Endothelial cell of umbilical vein (primary cell): ENCODE measurements at regions not wholly inside any gene's neighbourhood (a gene's known extent, or its start where the extent isn't known, plus 50 kb on each side); places are given as distances from the start of the nearest gene placed in this dataset.

ENCODE experiments used
- BruUV-seq: library from RNA; stranded (reverse); fragments of 400-500 nt; replicated peaks from 2 replicates; lab custom pipeline; 2021; lab: Mats Ljungman, UMichigan
- CTCF ChIA-PET: fragments of 300-600, 350-600 bp; sonication (Branson Sonifier 250); formaldehyde crosslinking; loops from one replicate; lab custom pipeline; 2021; ENCODE audit warnings: antibody characterized with exemption, inconsistent platforms; lab: Charles Lee
- POLR2A ChIA-PET: fragments of 300-600, 350-600 bp; sonication (Branson Sonifier 250); formaldehyde crosslinking; loops from one replicate; lab custom pipeline; 2021; ENCODE audit warnings: antibody characterized with exemption, inconsistent platforms; lab: Charles Lee
- DNase-seq: peaks from one replicate; pipeline ENCODE4 v3.0.0-alpha.2; 2011; ENCODE audit warnings: low read depth, low spot score
- FAIRE-seq: peaks from 2 replicates; lab custom pipeline; 2011; peaks lifted over from hg19 to GRCh38; lab: Jason Lieb, UNC
- H2AFZ ChIP-seq: 2 replicates; pipeline ENCODE4 v1.6.0; 2012; ENCODE audit warnings: low read depth, low read length, control low read depth, inconsistent platforms
- H3K27ac ChIP-seq: 2 replicates; pipeline ENCODE4 v1.5.1; 2011; ENCODE audit warnings: low read depth, mild to moderate bottlenecking, control low read depth, low read length, moderate library complexity; ENCODE audit not compliant: insufficient read depth
- H3K27me3 ChIP-seq, 2 experiments: 2 replicates each; pipeline versions ENCODE4 v1.6.0 to v1.6.1; 2011; ENCODE audit warnings: low read length in 2 of 2, mixed read lengths in 1 of 2; ENCODE audit not compliant: control insufficient read depth in 2 of 2, insufficient read depth in 2 of 2
- H3K36me3 ChIP-seq, 2 experiments: 2 replicates in 1 of 2; 3 replicates in 1 of 2; pipeline ENCODE4 v1.5.1; 2011; ENCODE audit warnings: low read length in 2 of 2, mild to moderate bottlenecking in 1 of 2, moderate library complexity in 1 of 2; ENCODE audit not compliant: control insufficient read depth in 2 of 2, insufficient read depth in 2 of 2; ENCODE audit errors: extremely low read depth in 1 of 2
- H3K4me1 ChIP-seq: 3 replicates; pipeline ENCODE4 v1.5.1; 2011; ENCODE audit warnings: mild to moderate bottlenecking, low read length; ENCODE audit not compliant: control insufficient read depth, insufficient read depth; ENCODE audit errors: extremely low read depth
- H3K4me2 ChIP-seq: 2 replicates; pipeline ENCODE4 v1.6.1; 2011; ENCODE audit warnings: low read length, control low read depth, mixed read lengths; ENCODE audit not compliant: insufficient read depth
- H3K4me3 ChIP-seq, 3 experiments: fragments of 200-600 bp in 1 of 3; sonication (generic), shearing (Covaris generic) in 1 of 3; replicated peaks in 1 of 3; 2 replicates each; pipeline ENCODE4 v1.5.1; 2011 to 2016; ENCODE audit warnings: control low read depth in 3 of 3, low read length in 3 of 3, mild to moderate bottlenecking in 2 of 3, inconsistent platforms in 1 of 3, low read depth in 1 of 3, moderate library complexity in 1 of 3; ENCODE audit not compliant: insufficient read depth in 1 of 3
- H3K79me2 ChIP-seq: 2 replicates; pipeline ENCODE4 v1.6.0; 2012; ENCODE audit warnings: low read length, inconsistent platforms; ENCODE audit not compliant: control insufficient read depth, insufficient read depth
- H3K9ac ChIP-seq: replicated peaks from 2 replicates; pipeline ENCODE3; 2011; ENCODE audit warnings: low read length, control low read depth; ENCODE audit not compliant: insufficient read depth; ENCODE audit errors: extremely low read depth
- H3K9me1 ChIP-seq: replicated peaks from 3 replicates; pipeline ENCODE4 v1.6.0; 2011; ENCODE audit warnings: mild to moderate bottlenecking, low read length; ENCODE audit not compliant: control insufficient read depth, insufficient read depth; ENCODE audit errors: extremely low read depth
- H3K9me3 ChIP-seq: replicated peaks from 2 replicates; pipeline ENCODE4 v1.5.1; 2012; ENCODE audit warnings: low read length, inconsistent platforms; ENCODE audit not compliant: control insufficient read depth, insufficient read depth
- H4K20me1 ChIP-seq: replicated peaks from 2 replicates; pipeline ENCODE3; 2011; ENCODE audit warnings: mild to moderate bottlenecking, low read length; ENCODE audit not compliant: control insufficient read depth, insufficient read depth; ENCODE audit errors: extremely low read depth
- CTCF ChIP-seq, 2 donors: IDR thresholded peaks; 1 replicate in 1 of 2; 2 replicates in 1 of 2; pipeline ENCODE4 v1.5.1; 2011; ENCODE audit warnings: low read length in 2 of 2, mild to moderate bottlenecking in 2 of 2, moderate library complexity in 2 of 2, control low read depth in 1 of 2, inconsistent platforms in 1 of 2, low read depth in 1 of 2; ENCODE audit not compliant: insufficient read depth in 1 of 2; ENCODE audit errors: extremely low read depth in 1 of 2
- EZH2 ChIP-seq: IDR thresholded peaks from 2 replicates; pipeline ENCODE4 v1.6.1; 2012; ENCODE audit warnings: borderline replicate concordance, low read depth, mild to moderate bottlenecking, moderate library complexity, low read length, inconsistent platforms; ENCODE audit not compliant: severe bottlenecking
- FOS ChIP-seq: IDR thresholded peaks from 2 replicates; pipeline ENCODE4 v1.6.1; 2011; ENCODE audit warnings: mild to moderate bottlenecking, low read length, moderate library complexity, borderline replicate concordance; ENCODE audit not compliant: insufficient read depth
- MAX ChIP-seq: IDR thresholded peaks from 2 replicates; pipeline ENCODE4 v1.6.1; 2011; ENCODE audit not compliant: insufficient read depth, insufficient read length
- MYC ChIP-seq: IDR thresholded peaks from one replicate; pipeline ENCODE4 v1.6.1; 2011; ENCODE audit warnings: mild to moderate bottlenecking, low read depth, low read length
- POLR2AphosphoS5 ChIP-seq: IDR thresholded peaks from 2 replicates; pipeline ENCODE4 v1.6.1; 2012; ENCODE audit warnings: low read depth, mild to moderate bottlenecking, control low read depth, low read length, moderate library complexity; ENCODE audit not compliant: insufficient read depth
- dilution Hi-C: fragments of 300-500 bp; cut with MboI; formaldehyde crosslinking; loops from one replicate; pipeline ENCODE4 v1.15.0; 2019; ENCODE audit warnings: low sequenced_read_pairs; ENCODE audit not compliant: extremely low pct_ligation_motif_present
- intact Hi-C: fragments of 100-400 bp; cut with micrococcal nuclease; formaldehyde crosslinking; loops from one replicate; pipeline ENCODE4 v1.10.0; 2022

- ChIA-PET POLR2A (no interaction called here), CTCF (interaction anchor here (5.9 kb wide), 1 partner anchor 12 kb away, joined by 29 read pairs; no protein-coding TSS in a partner anchor)
- Histone ChIP-seq H3K27me3 (no peaks in the 10 kb centered on the region), H3K4me2 (no peak overlapping the region), H3K27ac (no peak overlapping the region), H2AFZ (no peak overlapping the region), H3K36me3 (no peaks in the 10 kb centered on the region), H3K79me2 (no peaks in the 10 kb centered on the region), H3K9me3 (no peaks in the 10 kb centered on the region), H3K9ac (no peak overlapping the region), H4K20me1 (no peaks in the 10 kb centered on the region), H3K4me3 (no peak overlapping the region), H3K9me1 (no peaks in the 10 kb centered on the region), H3K4me1 (no peaks in the 10 kb centered on the region)
- TF ChIP-seq CTCF (IDR thresholded peaks at IDR 0.05; ENCODE audit: extremely low read depth in 1 of 2, insufficient read depth in 1 of 2, low read depth in 1 of 2, low read length in 2 of 2) (no peak), FOS (no peak), MYC (no peak)
- dilution Hi-C loops = no loop called here
- BruUV-seq = no TSS peak
- FAIRE-seq (no peak), DNase-seq (no peak)
- intact Hi-C loops = no loop called here
Observed at GRCh38 chr4:147173797-147174432, 228.3 kb upstream of the TTC29 start.

- Histone ChIP-seq H3K4me1 (no peaks in the 10 kb centered on the region), H2AFZ (no peak overlapping the region), H3K36me3 (no peaks in the 10 kb centered on the region), H3K9me3 (no peaks in the 10 kb centered on the region), H3K9ac (no peak overlapping the region), H4K20me1 (no peaks in the 10 kb centered on the region), H3K4me3 (no peak overlapping the region), H3K79me2 (no peaks in the 10 kb centered on the region), H3K27ac (no peak overlapping the region), H3K27me3 (no peaks in the 10 kb centered on the region), H3K9me1 (no peaks in the 10 kb centered on the region), H3K4me2 (no peak overlapping the region)
- BruUV-seq = no TSS peak
- no peak for TF ChIP-seq CTCF (IDR thresholded peaks at IDR 0.05; ENCODE audit: extremely low read depth in 1 of 2, insufficient read depth in 1 of 2, low read depth in 1 of 2, low read length in 2 of 2)
- no peak for TF ChIP-seq MAX
- TF ChIP-seq EZH2 = no peak
- TF ChIP-seq FOS = no peak
- TF ChIP-seq POLR2AphosphoS5 = no peak
- ChIA-PET CTCF (interaction anchor here (5.9 kb wide), 1 partner anchor 13 kb away, joined by 29 read pairs; no protein-coding TSS in a partner anchor), POLR2A (no interaction called here)
- no peak for FAIRE-seq
- dilution Hi-C loops (no loop called here), intact Hi-C loops (no loop called here)
- DNase-seq = no peak
Observed at GRCh38 chr4:147174591-147174990, 228.9 kb upstream of the TTC29 start.
